AG09309 (cell line): ENCODE measurements at regions not wholly inside any gene's neighbourhood (a gene's known extent, or its start where the extent isn't known, plus 50 kb on each side); places are given as distances from the start of the nearest gene placed in this dataset.

Experiments used
- DNase-seq: peaks from one replicate; pipeline ENCODE4 v3.0.0-alpha.2; 2010; ENCODE audit warnings: low read depth
- H3K4me3 ChIP-seq: 2 replicates; pipeline ENCODE4 v1.5.1; 2011; ENCODE audit warnings: mild to moderate bottlenecking, low read depth, low read length, moderate library complexity; ENCODE audit not compliant: control insufficient read depth
- CTCF ChIP-seq: IDR thresholded peaks from 2 replicates; pipeline ENCODE4 v1.5.1; 2011; ENCODE audit warnings: mild to moderate bottlenecking, low read depth, low read length, inconsistent platforms; ENCODE audit not compliant: insufficient read depth, control insufficient read depth; ENCODE audit errors: missing control alignments

- no peak overlapping the region for H3K4me3 ChIP-seq
- DNase-seq, result no peak
- TF ChIP-seq CTCF, result no peak
Observed at GRCh38 chr15:36356466-36356865, 223.0 kb upstream of the CDIN1 start.

GRCh38 chr15:36356978-36357601, 222.3 kb upstream of the CDIN1 start:
- no peak for TF ChIP-seq CTCF
- DNase-seq, result peak; percentile 49
- no peak overlapping the region for H3K4me3 ChIP-seq

GRCh38 chr15:36358094-36358493, 221.3 kb upstream of the CDIN1 start:
- DNase-seq, result peak; percentile 55
- no peak for TF ChIP-seq CTCF
- no peak overlapping the region for H3K4me3 ChIP-seq

- H3K4me3 ChIP-seq, result no peak overlapping the region
- no peak for TF ChIP-seq CTCF
- DNase-seq, result no peak
Observed at GRCh38 chr15:36358523-36358922, 220.9 kb upstream of the CDIN1 start.

- H3K4me3 ChIP-seq, result no peak overlapping the region
- DNase-seq, result no peak
- TF ChIP-seq CTCF, result no peak
Observed at GRCh38 chr15:36359286-36359685, 220.1 kb upstream of the CDIN1 start.

- H3K4me3 ChIP-seq, result no peak overlapping the region
- DNase-seq, result no peak
- TF ChIP-seq CTCF, result no peak
Observed at GRCh38 chr15:36361351-36361870, 218.0 kb upstream of the CDIN1 start.
